LNCaP clone FGC (cell line): ENCODE measurements at regions not wholly inside any gene's neighbourhood (a gene's known extent, or its start where the extent isn't known, plus 50 kb on each side); places are given as distances from the start of the nearest gene placed in this dataset.

Experiments
- DNase-seq: peaks from one replicate; pipeline ENCODE4 v3.0.0-alpha.2; 2011; ENCODE audit warnings: low read depth
- H3K4me3 ChIP-seq: 2 replicates; pipeline ENCODE4 v1.5.1; 2011; ENCODE audit warnings: mild to moderate bottlenecking, low read depth, low read length, control low read depth
- CTCF ChIP-seq: IDR thresholded peaks from 2 replicates; pipeline ENCODE4 v1.5.1; 2012; ENCODE audit warnings: mild to moderate bottlenecking; ENCODE audit not compliant: control insufficient read depth, insufficient read depth; ENCODE audit errors: extremely low read depth

GRCh38 chr1:22236900-22237299 lies 94.0 kb upstream of the WNT4 start:
- H3K4me3 ChIP-seq = no peak overlapping the region
- no peak for DNase-seq
- TF ChIP-seq CTCF = no peak

- TF ChIP-seq CTCF = no peak
- no peak for DNase-seq
- H3K4me3 ChIP-seq = no peak overlapping the region
Measured at GRCh38 chr1:22237433-22238093, 94.7 kb upstream of the WNT4 start.

GRCh38 chr1:22238356-22239224 lies 95.7 kb upstream of the WNT4 start:
- no peak overlapping the region for H3K4me3 ChIP-seq
- no peak for TF ChIP-seq CTCF
- DNase-seq = no peak

- no peak for TF ChIP-seq CTCF
- no peak overlapping the region for H3K4me3 ChIP-seq
- DNase-seq = no peak
Measured at GRCh38 chr1:22239378-22239777, 96.5 kb upstream of the WNT4 start.

- DNase-seq = no peak
- H3K4me3 ChIP-seq = no peak overlapping the region
- no peak for TF ChIP-seq CTCF
Measured at GRCh38 chr1:22241250-22241649, 98.4 kb upstream of the WNT4 start.

- DNase-seq = no peak
- no peak for TF ChIP-seq CTCF
- no peak overlapping the region for H3K4me3 ChIP-seq
Measured at GRCh38 chr1:22241811-22242210, 98.9 kb upstream of the WNT4 start.
